WTC11 (cell line): ENCODE measurements at regions not wholly inside any gene's neighbourhood (a gene's known extent, or its start where the extent isn't known, plus 50 kb on each side); places are given as distances from the start of the nearest gene placed in this dataset.
"Not testable (repeated sequence)": the region's sequence is repeated elsewhere in the genome, so short reads cannot be mapped to it uniquely, and the experiment has no call there.

Experiments used
- ATAC-seq: fragments of 200-7000 bp; cut with Tn5 transposase; 2 replicates; pipeline ENCODE4 v1.10.0; 2021; ENCODE audit warnings: mild to moderate bottlenecking, moderate library complexity
- CTCF ChIA-PET: fragments of 300-600 bp; sonication (Branson Sonifier 250); formaldehyde crosslinking; loops from one replicate; lab custom pipeline; 2021; ENCODE audit warnings: antibody characterized with exemption; lab: Charles Lee
- POLR2A ChIA-PET: fragments of 350-600 bp; sonication (Branson Sonifier 250); formaldehyde crosslinking; loops from one replicate; lab custom pipeline; 2021; ENCODE audit warnings: antibody characterized with exemption; lab: Charles Lee
- DNase-seq: peaks from one replicate; pipeline ENCODE4 v3.0.0; 2021; ENCODE audit warnings: low spot score
- H3K27ac Mint-ChIP-seq: 2 replicates; pipeline ENCODE4 v1.8.0; 2021; ENCODE audit warnings: mixed read lengths
- H3K27me3 Mint-ChIP-seq: 2 replicates; pipeline ENCODE4 v1.8.0; 2021; ENCODE audit warnings: low read depth, mild to moderate bottlenecking, moderate library complexity, mixed read lengths
- H3K36me3 Mint-ChIP-seq: 2 replicates; pipeline ENCODE4 v1.8.0; 2021; ENCODE audit warnings: mixed read lengths
- H3K4me1 Mint-ChIP-seq: 2 replicates; pipeline ENCODE4 v1.8.0; 2022; ENCODE audit warnings: mixed read lengths
- H3K4me3 Mint-ChIP-seq: 2 replicates; pipeline ENCODE4 v1.8.0; 2021; ENCODE audit warnings: mild to moderate bottlenecking, moderate library complexity, mixed read lengths
- H3K9me3 Mint-ChIP-seq: 2 replicates; pipeline ENCODE4 v1.8.0; 2021; ENCODE audit warnings: mixed read lengths
- AR ChIP-seq: fragments of 250-450 bp; sonication (Bioruptor Pico); IDR thresholded peaks from 2 replicates; pipeline ENCODE4 v1.9.0; 2021; ENCODE audit warnings: mild to moderate bottlenecking
- CDX4 ChIP-seq: fragments of 250-450 bp; sonication (Bioruptor Pico); IDR thresholded peaks from 2 replicates; pipeline ENCODE4 v1.9.0; 2021; ENCODE audit warnings: moderate library complexity, mild to moderate bottlenecking, inconsistent platforms, borderline replicate concordance
- ERG ChIP-seq: fragments of 250-450 bp; sonication (Bioruptor Pico); IDR thresholded peaks from 2 replicates; pipeline ENCODE4 v1.8.0; 2021; ENCODE audit warnings: mild to moderate bottlenecking
- ETV6 ChIP-seq: sonication (generic); formaldehyde crosslinking; IDR thresholded peaks from 2 replicates; pipeline ENCODE4 v1.8.1; 2022; ENCODE audit warnings: mild to moderate bottlenecking, missing genetic modification reagents
- FOXJ3 ChIP-seq: sonication (generic); formaldehyde crosslinking; IDR thresholded peaks from 2 replicates; pipeline ENCODE4 v1.9.0; 2021; ENCODE audit warnings: missing genetic modification reagents, mild to moderate bottlenecking, borderline replicate concordance
- FOXK1 ChIP-seq: sonication (generic); formaldehyde crosslinking; IDR thresholded peaks from 2 replicates; pipeline ENCODE4 v1.8.0; 2022; ENCODE audit warnings: mild to moderate bottlenecking, moderate library complexity, missing genetic modification reagents
- FOXP4 ChIP-seq: sonication (generic); formaldehyde crosslinking; IDR thresholded peaks from 2 replicates; pipeline ENCODE4 v1.8.0; 2022; ENCODE audit warnings: mild to moderate bottlenecking, missing genetic modification reagents
- GTF2I ChIP-seq: fragments of 250-450 bp; sonication (Bioruptor Pico); conservative IDR thresholded peaks from 2 replicates; pipeline ENCODE4 v1.4.0; 2021; ENCODE audit warnings: mild to moderate bottlenecking
- IRF1 ChIP-seq: sonication (generic); formaldehyde crosslinking; IDR thresholded peaks from 2 replicates; pipeline ENCODE4 v1.8.0; 2023; ENCODE audit warnings: missing genetic modification reagents
- JUN ChIP-seq: sonication (generic); formaldehyde crosslinking; IDR thresholded peaks from 2 replicates; pipeline ENCODE4 v1.8.0; 2023; ENCODE audit warnings: mild to moderate bottlenecking, missing genetic modification reagents
- PREB ChIP-seq: sonication (generic); formaldehyde crosslinking; IDR thresholded peaks from 2 replicates; pipeline ENCODE4 v1.8.1; 2022; ENCODE audit warnings: mild to moderate bottlenecking, missing genetic modification reagents, moderate library complexity, borderline replicate concordance
- RORB ChIP-seq: fragments of 250-450 bp; sonication (Bioruptor Pico); IDR thresholded peaks from 2 replicates; pipeline ENCODE4 v1.9.0; 2021; ENCODE audit warnings: mild to moderate bottlenecking
- TEAD1 ChIP-seq: sonication (generic); formaldehyde crosslinking; IDR thresholded peaks from 2 replicates; pipeline ENCODE4 v1.8.0; 2022; ENCODE audit warnings: mild to moderate bottlenecking, missing genetic modification reagents
- TEAD4 ChIP-seq: sonication (generic); formaldehyde crosslinking; IDR thresholded peaks from 2 replicates; pipeline ENCODE4 v1.8.0; 2022; ENCODE audit warnings: mild to moderate bottlenecking, missing genetic modification reagents
- ZMAT4 ChIP-seq: fragments of 250-450 bp; sonication (Bioruptor Pico); IDR thresholded peaks from 2 replicates; pipeline ENCODE4 v1.9.0; 2021; ENCODE audit warnings: mild to moderate bottlenecking
- ZNF138 ChIP-seq: sonication (generic); formaldehyde crosslinking; conservative IDR thresholded peaks from 2 replicates; pipeline ENCODE4 v1.8.1; 2022; ENCODE audit warnings: mild to moderate bottlenecking, moderate library complexity, missing genetic modification reagents
- ZNF232 ChIP-seq: sonication (generic); formaldehyde crosslinking; IDR thresholded peaks from 2 replicates; pipeline ENCODE4 v1.8.0; 2022; ENCODE audit warnings: mild to moderate bottlenecking, missing genetic modification reagents
- ZSCAN18 ChIP-seq: fragments of 250-450 bp; sonication (Bioruptor Pico); IDR thresholded peaks from 2 replicates; pipeline ENCODE4 v2.1.2; 2022; ENCODE audit warnings: mild to moderate bottlenecking, moderate library complexity

- H3K9me3 Mint-ChIP-seq, result peaks cover 8% of the 10 kb centered on the region
- TF ChIP-seq JUN (CRISPR knock-in tag) (no peak), ZSCAN18 (CRISPR knock-in tag) (no peak)
- TF ChIP-seq, all 79 proteins: peak for 0
- H3K27me3 Mint-ChIP-seq, result no peaks in the 10 kb centered on the region
- DNase-seq (no peak), ATAC-seq (no peak)
- H3K4me1 Mint-ChIP-seq, result peaks cover 53% of the 10 kb centered on the region
- peaks cover 7% of the 10 kb centered on the region for H3K36me3 Mint-ChIP-seq
- H3K4me3 Mint-ChIP-seq, result no peak overlapping the region
- H3K27ac Mint-ChIP-seq, result peak overlapping the region; percentile 85
- POLR2A ChIA-PET, result no interaction called here
- CTCF ChIA-PET, result interaction anchor here (0.8 kb wide), 1 partner anchor 1688 kb away, joined by 3 read pairs; no protein-coding TSS in a partner anchor
Observed at GRCh38 chr5:143924311-143924978, 112.5 kb downstream of the HMHB1 start.

GRCh38 chr5:143924979-143925325, 113.0 kb downstream of the HMHB1 start:
- POLR2A ChIA-PET, H3K36me3 Mint-ChIP-seq, H3K27me3 Mint-ChIP-seq, ATAC-seq, H3K9me3 Mint-ChIP-seq, DNase-seq, H3K4me3 Mint-ChIP-seq: not testable (repeated sequence)
- CTCF ChIA-PET, result interaction anchor here (0.8 kb wide), 1 partner anchor 1689 kb away, joined by 3 read pairs; no protein-coding TSS in a partner anchor
- H3K27ac Mint-ChIP-seq, result peak overlapping the region; percentile 85; the same call in 1 of the 2 replicates
- H3K4me1 Mint-ChIP-seq, result peaks cover 58% of the 10 kb centered on the region

GRCh38 chr5:143929486-143929885, 117.5 kb downstream of the HMHB1 start:
- no peak for DNase-seq
- peak overlapping the region; percentile 91 for H3K27ac Mint-ChIP-seq
- peak; percentile 32; the same call in 1 of the 2 replicates for ATAC-seq
- H3K9me3 Mint-ChIP-seq, result peaks cover 18% of the 10 kb centered on the region
- no peak for TF ChIP-seq CDX4
- no peak for TF ChIP-seq ETV6 (CRISPR knock-in tag)
- no peak for TF ChIP-seq ERG (CRISPR knock-in tag)
- TF ChIP-seq TEAD4, result no peak
- no peak for TF ChIP-seq FOXJ3 (CRISPR knock-in tag)
- no peak for TF ChIP-seq FOXP4 (CRISPR knock-in tag)
- TF ChIP-seq FOXK1 (CRISPR knock-in tag), result no peak
- no peak for TF ChIP-seq IRF1 (CRISPR knock-in tag)
- peaks cover 44% of the 10 kb centered on the region for H3K4me1 Mint-ChIP-seq
- CTCF ChIA-PET, result interaction anchor here (1.3 to 1.5 kb wide), 2 partner anchors 39 to 213 kb away, joined by 3 read pairs; no protein-coding TSS in a partner anchor
- H3K36me3 Mint-ChIP-seq, result peaks cover 17% of the 10 kb centered on the region
- no peak overlapping the region for H3K4me3 Mint-ChIP-seq
- no peaks in the 10 kb centered on the region for H3K27me3 Mint-ChIP-seq
- POLR2A ChIA-PET, result no interaction called here

GRCh38 chr5:143930561-143930960, 118.6 kb downstream of the HMHB1 start:
- POLR2A ChIA-PET, result no interaction called here
- Mint-ChIP-seq H3K9me3 (peaks cover 28% of the 10 kb centered on the region), H3K4me3 (no peak overlapping the region), H3K27me3 (no peaks in the 10 kb centered on the region), H3K27ac (no peak overlapping the region), H3K36me3 (peaks cover 26% of the 10 kb centered on the region), H3K4me1 (peaks cover 33% of the 10 kb centered on the region)
- no peak for ATAC-seq
- CTCF ChIA-PET, result interaction anchor here (1.5 kb wide), 1 partner anchor 38 kb away, joined by 3 read pairs; no protein-coding TSS in a partner anchor
- DNase-seq, result no peak
- no peak for TF ChIP-seq TEAD1 (CRISPR knock-in tag)
- TF ChIP-seq RORB (CRISPR knock-in tag), result no peak
- no peak for TF ChIP-seq GTF2I
- TF ChIP-seq ZNF138, result no peak
- TF ChIP-seq PREB, result no peak
- TF ChIP-seq ZNF232, result no peak
- TF ChIP-seq ZMAT4, result no peak
- no peak for TF ChIP-seq AR (CRISPR knock-in tag)
